ENCODE measurements at regions not wholly inside any gene's neighbourhood (a gene's known extent, or its start where the extent isn't known, plus 50 kb on each side); places are given as distances from the start of the nearest gene placed in this dataset.

DNA sequence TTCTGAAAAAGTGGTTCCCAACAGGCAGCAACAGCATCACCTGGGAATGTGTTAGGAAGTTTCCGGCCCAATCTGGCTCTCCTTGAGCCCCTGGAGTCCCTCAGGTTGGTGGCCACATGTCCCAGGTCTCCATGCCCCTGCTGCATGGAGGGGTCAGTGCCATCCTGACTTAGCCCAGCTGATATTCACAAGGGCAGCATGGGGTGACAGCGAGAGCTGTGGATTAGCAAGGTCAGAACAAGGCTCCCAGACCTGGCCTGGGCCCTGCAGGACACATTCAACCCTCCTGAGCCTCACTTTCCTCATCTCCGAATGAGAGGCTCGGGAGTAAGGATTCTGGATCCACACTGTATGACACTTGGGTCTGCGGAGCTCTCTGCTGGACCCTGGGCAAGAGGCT, 243.8 kb upstream of the TLE3 start:
- TF ChIP-seq, protein P1, sequence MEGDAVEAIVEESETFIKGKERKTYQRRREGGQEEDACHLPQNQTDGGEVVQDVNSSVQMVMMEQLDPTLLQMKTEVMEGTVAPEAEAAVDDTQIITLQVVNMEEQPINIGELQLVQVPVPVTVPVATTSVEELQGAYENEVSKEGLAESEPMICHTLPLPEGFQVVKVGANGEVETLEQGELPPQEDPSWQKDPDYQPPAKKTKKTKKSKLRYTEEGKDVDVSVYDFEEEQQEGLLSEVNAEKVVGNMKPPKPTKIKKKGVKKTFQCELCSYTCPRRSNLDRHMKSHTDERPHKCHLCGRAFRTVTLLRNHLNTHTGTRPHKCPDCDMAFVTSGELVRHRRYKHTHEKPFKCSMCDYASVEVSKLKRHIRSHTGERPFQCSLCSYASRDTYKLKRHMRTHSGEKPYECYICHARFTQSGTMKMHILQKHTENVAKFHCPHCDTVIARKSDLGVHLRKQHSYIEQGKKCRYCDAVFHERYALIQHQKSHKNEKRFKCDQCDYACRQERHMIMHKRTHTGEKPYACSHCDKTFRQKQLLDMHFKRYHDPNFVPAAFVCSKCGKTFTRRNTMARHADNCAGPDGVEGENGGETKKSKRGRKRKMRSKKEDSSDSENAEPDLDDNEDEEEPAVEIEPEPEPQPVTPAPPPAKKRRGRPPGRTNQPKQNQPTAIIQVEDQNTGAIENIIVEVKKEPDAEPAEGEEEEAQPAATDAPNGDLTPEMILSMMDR (IDR thresholded peaks at IDR 0.05) = no peak

DNA sequence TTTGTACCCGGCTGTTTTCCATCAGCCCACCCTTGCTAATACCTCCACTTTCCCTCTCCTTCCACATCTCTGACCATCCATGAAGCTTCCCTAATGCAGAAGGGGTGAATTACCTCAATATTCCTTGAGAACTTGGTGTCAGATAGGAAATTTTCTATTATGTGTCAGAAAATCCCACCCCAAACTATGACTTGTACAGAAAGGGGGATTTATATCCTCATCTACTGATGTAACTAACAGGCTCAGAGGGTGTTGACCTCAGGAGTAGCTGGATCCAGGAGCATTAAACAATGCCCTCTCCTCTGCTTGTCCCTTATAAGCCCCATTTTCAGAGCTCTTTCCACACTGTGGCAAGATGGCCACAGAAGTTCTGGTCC, 242.8 kb upstream of the TLE3 start:
- TF ChIP-seq, protein P1 (IDR thresholded peaks at IDR 0.05) = no peak

DNA sequence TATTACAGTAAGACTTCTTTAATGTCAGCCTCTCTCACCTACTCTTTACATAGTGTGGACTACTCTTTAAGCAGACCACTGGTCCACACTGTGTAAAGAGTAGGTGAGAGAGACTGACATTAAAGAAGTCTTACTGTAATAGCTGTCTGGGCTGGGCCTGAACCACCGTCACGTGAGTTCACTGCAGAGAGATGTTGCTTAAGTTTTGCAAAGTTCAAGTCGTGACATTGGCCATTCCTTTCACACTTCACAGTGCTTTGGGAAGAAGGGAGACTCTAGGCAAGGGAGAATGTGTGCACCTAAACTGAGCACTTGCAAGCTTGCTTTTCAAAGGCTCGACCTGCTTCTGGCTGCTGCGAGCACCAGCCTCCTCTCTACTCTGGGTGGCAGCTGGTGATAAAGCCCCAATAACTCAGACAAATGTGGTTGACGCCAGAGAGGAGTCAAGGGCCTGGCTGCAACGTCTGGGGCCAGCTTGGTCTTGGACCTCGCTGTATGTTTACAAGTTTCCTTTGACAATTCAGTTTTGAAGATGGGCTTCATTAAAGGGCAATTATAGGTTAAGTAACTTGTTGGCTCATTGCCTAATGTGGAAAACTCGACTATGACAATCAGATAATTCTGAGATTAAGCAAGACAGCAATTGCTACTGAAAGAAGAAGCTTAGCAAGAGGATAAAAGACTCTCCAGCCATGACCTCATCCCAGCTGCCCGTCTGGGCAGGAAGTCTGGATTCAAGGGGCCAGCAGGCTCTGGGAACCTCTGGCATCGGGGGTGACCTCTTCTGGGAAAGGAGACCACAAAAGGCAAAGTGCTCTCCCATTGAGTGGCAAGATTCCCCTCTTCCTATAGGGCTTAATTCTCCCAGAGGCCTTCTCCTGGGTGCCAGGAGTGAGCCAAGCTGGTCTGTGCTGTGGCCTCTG, 242.1 kb upstream of the TLE3 start:
- TF ChIP-seq, protein P1 (IDR thresholded peaks at IDR 0.05) = no peak

DNA sequence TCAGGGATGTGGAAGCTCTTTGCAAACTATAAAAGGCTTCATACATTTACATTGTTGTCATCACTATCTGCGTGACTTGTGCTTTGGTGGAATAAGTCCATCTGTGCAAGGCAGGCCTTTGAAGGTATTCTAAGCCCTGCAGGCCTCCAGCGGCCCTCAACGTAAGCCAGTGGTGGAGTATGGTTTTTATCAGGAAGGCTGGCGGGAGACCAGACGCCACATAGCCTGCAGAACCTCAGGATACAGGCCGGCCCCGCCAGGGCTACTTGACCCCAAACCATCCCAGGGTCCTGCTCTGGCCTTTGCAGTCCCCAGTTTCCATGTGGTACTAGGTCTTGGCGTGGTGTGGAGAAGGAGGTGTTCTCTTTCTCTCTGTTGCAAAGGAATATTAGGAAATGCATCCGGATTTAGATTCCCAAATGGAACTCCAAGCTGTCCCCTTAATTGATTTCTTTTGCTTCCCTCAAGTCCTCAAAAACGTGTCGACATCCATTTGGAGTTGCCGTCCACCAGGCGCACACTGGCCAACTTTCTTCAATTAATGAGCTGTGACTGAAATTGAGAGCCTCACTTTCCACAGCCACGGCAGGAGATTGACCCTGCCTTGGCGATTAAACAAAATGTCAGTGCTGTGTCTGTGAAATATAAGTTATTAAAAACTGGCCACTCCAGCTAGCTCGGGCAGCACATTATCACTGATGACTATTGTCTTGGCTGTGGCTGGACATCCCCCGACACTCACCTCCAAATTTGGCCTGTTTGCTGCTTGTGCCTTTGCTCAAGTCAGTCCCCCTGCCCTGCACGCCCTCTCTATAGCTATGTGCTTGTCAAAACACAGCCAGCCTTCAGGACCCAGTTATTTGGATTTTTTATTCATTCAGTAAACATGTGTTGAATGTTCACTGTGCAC, 239.8 kb upstream of the TLE3 start:
- TF ChIP-seq, protein P1 (IDR thresholded peaks at IDR 0.05) = no peak

DNA sequence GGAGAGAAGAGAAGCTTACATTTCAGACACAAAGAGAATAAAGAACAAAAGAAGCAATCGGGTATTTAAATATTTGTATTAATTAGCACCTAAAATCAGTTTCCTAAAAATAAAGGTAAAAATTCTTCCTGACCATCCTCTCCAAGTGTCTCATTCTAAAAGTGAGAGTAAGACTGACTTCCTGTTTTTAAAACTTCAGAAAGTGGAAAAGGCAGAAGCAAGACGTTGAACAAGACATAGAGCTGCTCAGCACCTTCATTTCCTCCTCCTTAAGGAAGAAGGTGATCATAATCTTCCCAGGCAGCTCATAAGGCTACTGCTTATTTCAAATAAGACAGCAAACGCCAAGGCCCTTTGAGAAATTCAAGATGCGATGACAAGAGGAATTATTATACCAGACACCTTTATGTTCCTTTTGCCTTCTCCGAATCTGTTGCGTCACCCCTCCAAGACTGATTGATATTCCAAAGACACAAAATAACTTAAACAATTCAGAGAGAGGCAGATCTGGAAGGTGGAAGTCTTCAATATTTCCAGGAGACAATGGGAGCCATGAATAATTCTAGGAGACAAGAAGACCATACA, 238.8 kb upstream of the TLE3 start:
- TF ChIP-seq, protein P1 (IDR thresholded peaks at IDR 0.05) = no peak

DNA sequence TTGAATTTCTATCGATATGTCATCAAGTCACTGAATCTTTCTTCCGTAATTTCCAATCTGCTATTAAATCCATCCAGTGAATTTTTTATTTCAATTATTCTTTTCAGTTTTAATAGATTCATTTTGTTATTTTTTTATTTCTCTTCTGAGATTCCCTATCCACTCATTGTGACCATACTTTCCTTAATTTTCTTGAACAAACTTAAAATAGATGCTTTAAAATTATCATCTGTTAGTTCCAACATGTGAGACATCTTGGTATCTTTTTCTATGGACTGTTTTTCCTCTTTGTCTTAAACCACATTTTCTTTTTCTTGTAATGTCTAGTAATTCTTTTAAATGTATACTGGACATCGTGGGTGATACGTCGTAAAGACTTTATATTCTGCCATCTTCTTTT, 236.6 kb upstream of the TLE3 start:
- TF ChIP-seq, protein P1 (IDR thresholded peaks at IDR 0.05) = no peak

DNA sequence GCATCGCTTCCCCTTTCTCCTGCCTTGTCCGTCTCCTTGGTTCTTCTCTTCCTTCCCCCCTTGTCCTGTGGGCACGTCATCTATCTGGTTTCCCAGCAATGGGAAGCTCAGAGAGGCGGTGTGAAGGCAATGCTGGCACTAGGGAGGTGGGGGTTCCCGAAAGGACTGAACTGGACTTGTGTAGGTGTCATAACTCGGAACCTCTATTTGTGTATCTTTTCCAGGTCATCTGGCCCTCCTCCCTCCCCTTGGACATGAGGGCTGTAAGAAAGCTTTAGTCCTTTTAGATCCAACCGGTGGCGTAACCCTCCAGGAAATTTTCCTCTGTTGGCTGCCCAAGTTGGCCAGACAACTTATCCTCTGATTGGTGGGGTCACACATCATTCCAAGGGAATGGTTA, 231.5 kb upstream of the TLE3 start:
- TF ChIP-seq, protein P1 (IDR thresholded peaks at IDR 0.05) = no peak

All from LNCAP (cell line).